ENCODE measurements at regions not wholly inside any gene's neighbourhood (a gene's known extent, or its start where the extent isn't known, plus 50 kb on each side); places are given as distances from the start of the nearest gene placed in this dataset.

- H3K27ac ChIP-seq (ENCODE audit: low read length) = no peak overlapping the region
- H3K4me1 ChIP-seq (ENCODE audit: control insufficient read depth, insufficient read depth, low read length) = no peaks in the 10 kb centered on the region
- no peak for DNase-seq (ENCODE audit: low read depth, low spot score)
- WGBS (ENCODE audit: insufficient coverage, insufficient read length) = no CpG with 5 or more reads among the region's 5 CpGs
- H3K4me3 ChIP-seq (ENCODE audit: low read length) = no peak overlapping the region
- H3K9me3 ChIP-seq (ENCODE audit: control insufficient read depth, insufficient read depth, low read length) = no peaks in the 10 kb centered on the region
- H3K36me3 ChIP-seq (ENCODE audit: control insufficient read depth, insufficient read depth, low read length) = no peaks in the 10 kb centered on the region
- H3K27me3 ChIP-seq (ENCODE audit: control insufficient read depth, insufficient read depth, low read length) = no peaks in the 10 kb centered on the region
These were observed 140.2 kb upstream of the AHR start for GRCh38 chr7:17158261-17158660.

- no peak overlapping the region for H3K27ac ChIP-seq (ENCODE audit: low read length)
- H3K36me3 ChIP-seq (ENCODE audit: control insufficient read depth, insufficient read depth, low read length) = no peaks in the 10 kb centered on the region
- no peaks in the 10 kb centered on the region for H3K9me3 ChIP-seq (ENCODE audit: control insufficient read depth, insufficient read depth, low read length)
- no CpG with 5 or more reads among the region's 2 CpGs for WGBS (ENCODE audit: insufficient coverage, insufficient read length)
- no peak overlapping the region for H3K4me3 ChIP-seq (ENCODE audit: low read length)
- H3K27me3 ChIP-seq (ENCODE audit: control insufficient read depth, insufficient read depth, low read length) = no peaks in the 10 kb centered on the region
- H3K4me1 ChIP-seq (ENCODE audit: control insufficient read depth, insufficient read depth, low read length) = no peaks in the 10 kb centered on the region
- DNase-seq (ENCODE audit: low read depth, low spot score) = no peak
These were observed 138.9 kb upstream of the AHR start for GRCh38 chr7:17159500-17160037.

GRCh38 chr7:17166824-17167379 is 131.6 kb upstream of the AHR start:
- no CpG with 5 or more reads among the region's 4 CpGs for WGBS (ENCODE audit: insufficient coverage, insufficient read length)
- no peaks in the 10 kb centered on the region for H3K27me3 ChIP-seq (ENCODE audit: control insufficient read depth, insufficient read depth, low read length)

GRCh38 chr7:17168416-17168815 is 130.0 kb upstream of the AHR start:
- Histone ChIP-seq H3K4me3 (ENCODE audit: low read length) (no peak overlapping the region), H3K4me1 (ENCODE audit: control insufficient read depth, insufficient read depth, low read length) (no peaks in the 10 kb centered on the region), H3K9me3 (ENCODE audit: control insufficient read depth, insufficient read depth, low read length) (no peaks in the 10 kb centered on the region), H3K27ac (ENCODE audit: low read length) (no peak overlapping the region), H3K27me3 (ENCODE audit: control insufficient read depth, insufficient read depth, low read length) (no peaks in the 10 kb centered on the region), H3K36me3 (ENCODE audit: control insufficient read depth, insufficient read depth, low read length) (no peaks in the 10 kb centered on the region)
- no peak for DNase-seq (ENCODE audit: low read depth, low spot score)
- no CpG with 5 or more reads among the region's 2 CpGs for WGBS (ENCODE audit: insufficient coverage, insufficient read length)

More at GRCh38 chr7:17166824-17167379, 131.6 kb upstream of the AHR start:
- no peaks in the 10 kb centered on the region for H3K9me3 ChIP-seq (ENCODE audit: control insufficient read depth, insufficient read depth, low read length)
- DNase-seq (ENCODE audit: low read depth, low spot score) = no peak
- no peaks in the 10 kb centered on the region for H3K4me1 ChIP-seq (ENCODE audit: control insufficient read depth, insufficient read depth, low read length)
- no peak overlapping the region for H3K4me3 ChIP-seq (ENCODE audit: low read length)
- H3K27ac ChIP-seq (ENCODE audit: low read length) = no peak overlapping the region
- H3K36me3 ChIP-seq (ENCODE audit: control insufficient read depth, insufficient read depth, low read length) = no peaks in the 10 kb centered on the region

- Histone ChIP-seq H3K4me1 (ENCODE audit: control insufficient read depth, insufficient read depth, low read length) (no peaks in the 10 kb centered on the region), H3K27me3 (ENCODE audit: control insufficient read depth, insufficient read depth, low read length) (no peaks in the 10 kb centered on the region), H3K9me3 (ENCODE audit: control insufficient read depth, insufficient read depth, low read length) (no peaks in the 10 kb centered on the region), H3K27ac (ENCODE audit: low read length) (no peak overlapping the region), H3K36me3 (ENCODE audit: control insufficient read depth, insufficient read depth, low read length) (no peaks in the 10 kb centered on the region), H3K4me3 (ENCODE audit: low read length) (no peak overlapping the region)
- WGBS (ENCODE audit: insufficient coverage, insufficient read length) = no CpG with 5 or more reads among the region's 3 CpGs
- DNase-seq (ENCODE audit: low read depth, low spot score) = no peak
These were observed 127.0 kb upstream of the AHR start for GRCh38 chr7:17171427-17171826.

GRCh38 chr7:17176371-17177032 is 122.0 kb upstream of the AHR start:
- no CpG with 5 or more reads among the region's 11 CpGs for WGBS (ENCODE audit: insufficient coverage, insufficient read length)
- H3K4me3 ChIP-seq (ENCODE audit: low read length) = no peak overlapping the region
- no peaks in the 10 kb centered on the region for H3K4me1 ChIP-seq (ENCODE audit: control insufficient read depth, insufficient read depth, low read length)
- H3K36me3 ChIP-seq (ENCODE audit: control insufficient read depth, insufficient read depth, low read length) = no peaks in the 10 kb centered on the region
- no peak for DNase-seq (ENCODE audit: low read depth, low spot score)
- no peaks in the 10 kb centered on the region for H3K9me3 ChIP-seq (ENCODE audit: control insufficient read depth, insufficient read depth, low read length)
- H3K27me3 ChIP-seq (ENCODE audit: control insufficient read depth, insufficient read depth, low read length) = no peaks in the 10 kb centered on the region
- no peak overlapping the region for H3K27ac ChIP-seq (ENCODE audit: low read length)

- H3K4me3 ChIP-seq (ENCODE audit: low read length) = no peak overlapping the region
These were observed 119.9 kb upstream of the AHR start for GRCh38 chr7:17178545-17178944.

GRCh38 chr7:17181482-17181881 is 117.0 kb upstream of the AHR start:
- Histone ChIP-seq H3K27me3 (ENCODE audit: control insufficient read depth, insufficient read depth, low read length) (no peaks in the 10 kb centered on the region), H3K27ac (ENCODE audit: low read length) (no peak overlapping the region), H3K9me3 (ENCODE audit: control insufficient read depth, insufficient read depth, low read length) (no peaks in the 10 kb centered on the region), H3K4me1 (ENCODE audit: control insufficient read depth, insufficient read depth, low read length) (no peaks in the 10 kb centered on the region), H3K4me3 (ENCODE audit: low read length) (no peak overlapping the region), H3K36me3 (ENCODE audit: control insufficient read depth, insufficient read depth, low read length) (no peaks in the 10 kb centered on the region)
- no peak for DNase-seq (ENCODE audit: low read depth, low spot score)
- no CpG with 5 or more reads among the region's 3 CpGs for WGBS (ENCODE audit: insufficient coverage, insufficient read length)

More at GRCh38 chr7:17178545-17178944, 119.9 kb upstream of the AHR start:
- no peaks in the 10 kb centered on the region for H3K9me3 ChIP-seq (ENCODE audit: control insufficient read depth, insufficient read depth, low read length)
- DNase-seq (ENCODE audit: low read depth, low spot score) = no peak
- no peaks in the 10 kb centered on the region for H3K27me3 ChIP-seq (ENCODE audit: control insufficient read depth, insufficient read depth, low read length)
- no peak overlapping the region for H3K27ac ChIP-seq (ENCODE audit: low read length)
- no peaks in the 10 kb centered on the region for H3K4me1 ChIP-seq (ENCODE audit: control insufficient read depth, insufficient read depth, low read length)
- WGBS (ENCODE audit: insufficient coverage, insufficient read length) = no CpG with 5 or more reads among the region's 2 CpGs
- no peaks in the 10 kb centered on the region for H3K36me3 ChIP-seq (ENCODE audit: control insufficient read depth, insufficient read depth, low read length)

GRCh38 chr7:17183630-17184328 is 114.7 kb upstream of the AHR start:
- Histone ChIP-seq H3K27ac (ENCODE audit: low read length) (no peak overlapping the region), H3K36me3 (ENCODE audit: control insufficient read depth, insufficient read depth, low read length) (no peaks in the 10 kb centered on the region), H3K4me3 (ENCODE audit: low read length) (no peak overlapping the region), H3K4me1 (ENCODE audit: control insufficient read depth, insufficient read depth, low read length) (no peaks in the 10 kb centered on the region), H3K9me3 (ENCODE audit: control insufficient read depth, insufficient read depth, low read length) (no peaks in the 10 kb centered on the region), H3K27me3 (ENCODE audit: control insufficient read depth, insufficient read depth, low read length) (no peaks in the 10 kb centered on the region)
- no peak for DNase-seq (ENCODE audit: low read depth, low spot score)
- WGBS (ENCODE audit: insufficient coverage, insufficient read length) = no CpG with 5 or more reads among the region's 2 CpGs

GRCh38 chr7:17184805-17185689 is 113.4 kb upstream of the AHR start:
- H3K4me1 ChIP-seq (ENCODE audit: control insufficient read depth, insufficient read depth, low read length) = no peaks in the 10 kb centered on the region
- no peaks in the 10 kb centered on the region for H3K9me3 ChIP-seq (ENCODE audit: control insufficient read depth, insufficient read depth, low read length)
- no peak overlapping the region for H3K4me3 ChIP-seq (ENCODE audit: low read length)
- H3K27ac ChIP-seq (ENCODE audit: low read length) = no peak overlapping the region
- no peaks in the 10 kb centered on the region for H3K27me3 ChIP-seq (ENCODE audit: control insufficient read depth, insufficient read depth, low read length)
- no peak for DNase-seq (ENCODE audit: low read depth, low spot score)
- no CpG with 5 or more reads among the region's 4 CpGs for WGBS (ENCODE audit: insufficient coverage, insufficient read length)
- no peaks in the 10 kb centered on the region for H3K36me3 ChIP-seq (ENCODE audit: control insufficient read depth, insufficient read depth, low read length)
